Coronary artery (tissue), 2 donors: ENCODE measurements at regions not wholly inside any gene's neighbourhood (a gene's known extent, or its start where the extent isn't known, plus 50 kb on each side); places are given as distances from the start of the nearest gene placed in this dataset.

Experiments
- DNase-seq: peaks from one replicate; pipeline ENCODE4 v3.0.0-alpha.2; 2017; ENCODE audit warnings: low spot score
- H3K27ac ChIP-seq, 2 donors: fragments of 200-600 bp; sonication (generic); one replicate each; pipeline ENCODE4 v1.5.1; 2016 to 2019
- H3K4me3 ChIP-seq: fragments of 200-600 bp; sonication (generic); 2 replicates; pipeline ENCODE4 v1.5.1; 2016; ENCODE audit warnings: mild to moderate bottlenecking, moderate library complexity
- CTCF ChIP-seq: fragments of 200-600 bp; sonication (generic); IDR thresholded peaks from one replicate; pipeline ENCODE4 v1.5.1; 2019; ENCODE audit warnings: antibody characterized with exemption

GRCh38 chr13:107121793-107122192, 553.9 kb upstream of the ARGLU1 start:
- no peak for DNase-seq
- Histone ChIP-seq H3K4me3 (no peak overlapping the region), H3K27ac (no peak overlapping the region)
- TF ChIP-seq CTCF = no peak

GRCh38 chr13:107119989-107120881, 552.3 kb upstream of the ARGLU1 start:
- TF ChIP-seq CTCF = no peak
- Histone ChIP-seq H3K4me3 (no peak overlapping the region), H3K27ac (no peak overlapping the region)
- no peak for DNase-seq

GRCh38 chr13:107118506-107118905, 550.6 kb upstream of the ARGLU1 start:
- no peak for DNase-seq
- TF ChIP-seq CTCF = no peak
- Histone ChIP-seq H3K27ac (no peak overlapping the region), H3K4me3 (no peak overlapping the region)

- no peak for DNase-seq
- no peak overlapping the region for H3K27ac ChIP-seq
- no peak for TF ChIP-seq CTCF
- no peak overlapping the region for H3K4me3 ChIP-seq
Observed at GRCh38 chr13:107117327-107118012, 549.5 kb upstream of the ARGLU1 start.

- TF ChIP-seq CTCF = no peak
- DNase-seq = no peak
- H3K4me3 ChIP-seq = no peak overlapping the region
- H3K27ac ChIP-seq = no peak overlapping the region
Observed at GRCh38 chr13:107113387-107113786, 545.5 kb upstream of the ARGLU1 start.

- Histone ChIP-seq H3K27ac (no peak overlapping the region), H3K4me3 (no peak overlapping the region)
- TF ChIP-seq CTCF = no peak
- no peak for DNase-seq
Observed at GRCh38 chr13:107111248-107111647, 543.3 kb upstream of the ARGLU1 start.

GRCh38 chr13:107104631-107105030, 536.7 kb upstream of the ARGLU1 start:
- no peak overlapping the region for H3K4me3 ChIP-seq
- no peak for DNase-seq
- H3K27ac ChIP-seq = no peak overlapping the region
- TF ChIP-seq CTCF = no peak
